ENCODE measurements at regions not wholly inside any gene's neighbourhood (a gene's known extent, or its start where the extent isn't known, plus 50 kb on each side); places are given as distances from the start of the nearest gene placed in this dataset.

- no peak for DNase-seq (ENCODE audit: low read depth)
- H3K36me3 ChIP-seq (ENCODE audit: control insufficient read depth, insufficient read depth, low read length) = no peaks in the 10 kb centered on the region
- ChIA-PET POLR2A (no interaction called here), CTCF (interaction anchor here (2.3 kb wide), 1 partner anchor 81 kb away, joined by 9 read pairs; no protein-coding TSS in a partner anchor)
- no peaks in the 10 kb centered on the region for H3K27me3 ChIP-seq (ENCODE audit: control insufficient read depth, insufficient read depth, low read length)
- no peak overlapping the region for H3K4me3 ChIP-seq (ENCODE audit: low read depth, low read length)
- no peak for TF ChIP-seq CTCF (IDR thresholded peaks at IDR 0.05; ENCODE audit: insufficient read depth, low read depth, low read length)
Measured at GRCh38 chr4:106816496-106816895, 219.6 kb downstream of the DKK2 start.

- Histone ChIP-seq H3K36me3 (ENCODE audit: control insufficient read depth, insufficient read depth, low read length) (no peaks in the 10 kb centered on the region), H3K4me3 (ENCODE audit: low read depth, low read length) (no peak overlapping the region), H3K27me3 (ENCODE audit: control insufficient read depth, insufficient read depth, low read length) (no peaks in the 10 kb centered on the region)
- ChIA-PET POLR2A (no interaction called here), CTCF (interaction anchor here (1.0 kb wide), 1 partner anchor 8 kb away, joined by 3 read pairs; no protein-coding TSS in a partner anchor)
- TF ChIP-seq CTCF (IDR thresholded peaks at IDR 0.05; ENCODE audit: insufficient read depth, low read depth, low read length) = no peak
- no peak for DNase-seq (ENCODE audit: low read depth)
Measured at GRCh38 chr4:106810122-106810521, 226.0 kb downstream of the DKK2 start.

- DNase-seq (ENCODE audit: low read depth) = no peak
- no peaks in the 10 kb centered on the region for H3K36me3 ChIP-seq (ENCODE audit: control insufficient read depth, insufficient read depth, low read length)
- H3K4me3 ChIP-seq (ENCODE audit: low read depth, low read length) = no peak overlapping the region
- CTCF ChIA-PET = interaction anchor here (0.7 to 1.9 kb wide), 9 partner anchors 11 to 608 kb away, joined by 3 to 18 read pairs (median 3); partner anchors contain the start of gene GIMD1
- POLR2A ChIA-PET = no interaction called here
- H3K27me3 ChIP-seq (ENCODE audit: control insufficient read depth, insufficient read depth, low read length) = no peaks in the 10 kb centered on the region
- peak; percentile 60 for TF ChIP-seq CTCF (IDR thresholded peaks at IDR 0.05; ENCODE audit: insufficient read depth, low read depth, low read length)
Measured at GRCh38 chr4:106809076-106809475, 227.0 kb downstream of the DKK2 start.

GRCh38 chr4:106806158-106806797 is 229.8 kb downstream of the DKK2 start:
- Histone ChIP-seq H3K36me3 (ENCODE audit: control insufficient read depth, insufficient read depth, low read length) (no peaks in the 10 kb centered on the region), H3K4me3 (ENCODE audit: low read depth, low read length) (no peak overlapping the region), H3K27me3 (ENCODE audit: control insufficient read depth, insufficient read depth, low read length) (no peaks in the 10 kb centered on the region)
- POLR2A ChIA-PET = no interaction called here
- CTCF ChIA-PET = interaction anchor here (0.6 to 1.7 kb wide), 4 partner anchors 72 to 539 kb away, joined by 3 to 9 read pairs (median 4); no protein-coding TSS in a partner anchor
- no peak for DNase-seq (ENCODE audit: low read depth)
- TF ChIP-seq CTCF (IDR thresholded peaks at IDR 0.05; ENCODE audit: insufficient read depth, low read depth, low read length) = no peak

- ChIA-PET CTCF (no interaction called here), POLR2A (no interaction called here)
- no peak for TF ChIP-seq CTCF (IDR thresholded peaks at IDR 0.05; ENCODE audit: insufficient read depth, low read depth, low read length)
- Histone ChIP-seq H3K36me3 (ENCODE audit: control insufficient read depth, insufficient read depth, low read length) (no peaks in the 10 kb centered on the region), H3K4me3 (ENCODE audit: low read depth, low read length) (no peak overlapping the region), H3K27me3 (ENCODE audit: control insufficient read depth, insufficient read depth, low read length) (no peaks in the 10 kb centered on the region)
- DNase-seq (ENCODE audit: low read depth) = no peak
Measured at GRCh38 chr4:106803083-106803482, 233.0 kb downstream of the DKK2 start.
